NOMO-1 treated with dmso at 0.1 percent for 144 hours (cell line): ENCODE measurements at regions not wholly inside any gene's neighbourhood (a gene's known extent, or its start where the extent isn't known, plus 50 kb on each side); places are given as distances from the start of the nearest gene placed in this dataset.

Source experiments
- DNase-seq: peaks from one replicate; lab custom pipeline; 2025; ENCODE audit not compliant: unreplicated experiment; lab: John Stamatoyannopoulos, UW

- no peak for DNase-seq
Observed at GRCh38 chr10:28853195-28853594, 175.9 kb downstream of the BAMBI start.

- no peak for DNase-seq
Observed at GRCh38 chr10:28857164-28857563, 179.8 kb downstream of the BAMBI start.

- DNase-seq, result no peak
Observed at GRCh38 chr10:28858646-28859045, 181.3 kb downstream of the BAMBI start.

GRCh38 chr10:28859791-28860190 is 182.5 kb downstream of the BAMBI start:
- DNase-seq, result no peak

GRCh38 chr10:28862219-28862618 is 184.9 kb downstream of the BAMBI start:
- no peak for DNase-seq

GRCh38 chr10:28869606-28870201 is 192.4 kb downstream of the BAMBI start:
- no peak for DNase-seq

- DNase-seq, result no peak
Observed at GRCh38 chr10:28871665-28872064, 194.3 kb downstream of the BAMBI start.

- no peak for DNase-seq
Observed at GRCh38 chr10:28872587-28873165, 195.4 kb downstream of the BAMBI start.

GRCh38 chr10:28873540-28873939 is 196.2 kb downstream of the BAMBI start:
- no peak for DNase-seq

GRCh38 chr10:28874210-28874609 is 196.9 kb downstream of the BAMBI start:
- no peak for DNase-seq

GRCh38 chr10:28875549-28876081 is 198.3 kb downstream of the BAMBI start:
- no peak for DNase-seq

GRCh38 chr10:28878236-28878970 is 201.1 kb downstream of the BAMBI start:
- DNase-seq, result no peak

GRCh38 chr10:28879246-28879645 is 201.9 kb downstream of the BAMBI start:
- DNase-seq, result no peak

- DNase-seq, result no peak
Observed at GRCh38 chr10:28879875-28880682, 202.8 kb downstream of the BAMBI start.

GRCh38 chr10:28880683-28880950 is 203.3 kb downstream of the BAMBI start:
- DNase-seq, result no peak

- DNase-seq, result no peak
Observed at GRCh38 chr10:28881171-28881882, 204.0 kb downstream of the BAMBI start.

GRCh38 chr10:28883741-28884423 is 206.6 kb downstream of the BAMBI start:
- no peak for DNase-seq

- DNase-seq, result no peak
Observed at GRCh38 chr10:28890121-28890950, 213.0 kb downstream of the BAMBI start.

- DNase-seq, result peak; percentile 22
Observed at GRCh38 chr10:28891058-28891713, 213.9 kb downstream of the BAMBI start.
